Stimulated activated naive CD8-positive, alpha-beta T cell treated with anti-CD3 and anti-CD28 coated beads, Interleukin-15, Interleukin-2, amounts not matched to agents 100 U/mL and 50 U/mL, for 24 hours (primary cell): ENCODE measurements at regions not wholly inside any gene's neighbourhood (a gene's known extent, or its start where the extent isn't known, plus 50 kb on each side); places are given as distances from the start of the nearest gene placed in this dataset.
"Not testable (repeated sequence)": the region's sequence is repeated elsewhere in the genome, so short reads cannot be mapped to it uniquely, and the experiment has no call there.

Experiments
- ATAC-seq: fragments of 150-1000 bp; cut with Tn5 transposase; one replicate; pipeline ENCODE4 v1.10.0; 2021
- DNase-seq: peaks from one replicate; pipeline ENCODE4 v3.0.0; 2021

DNA sequence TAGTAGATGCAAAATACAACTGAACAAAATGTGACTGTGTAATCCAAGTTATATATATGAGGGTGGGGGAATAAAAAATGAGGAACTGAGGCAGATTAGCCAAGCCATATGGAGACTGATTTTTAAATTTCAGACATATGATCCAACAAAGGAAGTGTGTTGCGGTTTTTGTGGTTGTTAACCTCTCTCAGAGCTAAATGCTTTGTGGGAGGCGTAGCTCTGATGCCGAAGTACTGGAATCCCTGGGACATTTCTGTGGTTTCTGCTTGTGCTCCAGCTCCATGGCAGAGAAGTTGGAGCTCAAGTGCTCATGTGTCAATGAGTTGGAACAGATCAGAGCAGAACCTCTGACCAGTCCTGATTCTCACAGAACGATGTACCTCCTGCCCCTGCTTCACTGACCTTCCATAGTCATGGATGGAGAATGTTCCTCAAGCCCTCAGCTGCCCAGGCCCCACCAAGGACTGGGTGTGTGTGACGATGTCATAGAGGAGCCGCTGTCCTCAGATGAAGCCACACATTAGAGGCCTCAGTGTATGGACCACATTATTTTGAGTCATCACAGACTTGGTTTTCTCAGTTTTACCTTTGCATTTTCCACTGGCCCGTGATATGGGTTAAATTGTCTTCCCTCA, 107.6 kb downstream of the SOX1 start:
- DNase-seq (no peak), ATAC-seq (no peak)

DNA sequence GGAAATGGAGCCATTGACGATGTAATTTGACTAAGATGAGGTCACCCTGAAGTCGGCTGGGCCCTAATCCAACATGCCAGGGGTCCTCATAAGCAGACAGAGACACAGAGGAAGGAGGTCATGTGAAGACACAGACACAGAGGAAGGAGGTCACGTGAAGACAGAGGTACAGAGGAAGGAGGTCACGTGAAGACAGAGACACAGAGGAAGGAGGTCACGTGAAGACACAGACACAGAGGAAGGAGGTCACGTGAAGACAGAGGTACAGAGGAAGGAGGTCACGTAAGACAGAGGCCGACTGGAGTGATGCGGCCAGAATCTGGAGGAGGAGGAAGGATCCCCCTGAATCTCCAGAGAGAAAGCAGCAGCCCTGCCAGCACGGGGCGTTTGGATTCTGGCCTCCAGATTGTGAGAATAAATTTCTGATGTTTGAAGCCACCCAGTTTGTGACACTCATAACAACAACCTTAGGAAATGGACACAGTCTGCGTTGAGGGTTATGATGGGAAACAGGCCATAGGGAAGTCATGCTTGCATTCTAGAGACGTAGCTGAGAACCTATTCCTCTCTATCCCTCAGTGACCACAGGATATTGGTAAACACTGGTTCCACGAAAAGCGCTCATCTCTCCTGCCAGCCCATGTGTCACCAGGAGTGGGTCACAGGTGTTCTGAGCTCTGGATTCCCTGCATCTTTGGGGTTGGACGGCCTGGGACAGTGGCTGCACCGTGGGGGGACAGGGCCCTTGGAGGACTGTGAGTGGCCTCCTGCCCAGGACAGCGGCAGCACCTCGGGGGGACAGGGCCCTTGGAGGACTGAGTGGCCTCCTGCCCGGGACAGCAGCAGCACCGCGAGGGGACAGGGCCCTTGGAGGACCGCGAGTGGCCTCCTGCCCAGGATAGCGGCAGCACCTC, 108.5 kb downstream of the SOX1 start:
- DNase-seq, result no peak
- ATAC-seq, result no peak

DNA sequence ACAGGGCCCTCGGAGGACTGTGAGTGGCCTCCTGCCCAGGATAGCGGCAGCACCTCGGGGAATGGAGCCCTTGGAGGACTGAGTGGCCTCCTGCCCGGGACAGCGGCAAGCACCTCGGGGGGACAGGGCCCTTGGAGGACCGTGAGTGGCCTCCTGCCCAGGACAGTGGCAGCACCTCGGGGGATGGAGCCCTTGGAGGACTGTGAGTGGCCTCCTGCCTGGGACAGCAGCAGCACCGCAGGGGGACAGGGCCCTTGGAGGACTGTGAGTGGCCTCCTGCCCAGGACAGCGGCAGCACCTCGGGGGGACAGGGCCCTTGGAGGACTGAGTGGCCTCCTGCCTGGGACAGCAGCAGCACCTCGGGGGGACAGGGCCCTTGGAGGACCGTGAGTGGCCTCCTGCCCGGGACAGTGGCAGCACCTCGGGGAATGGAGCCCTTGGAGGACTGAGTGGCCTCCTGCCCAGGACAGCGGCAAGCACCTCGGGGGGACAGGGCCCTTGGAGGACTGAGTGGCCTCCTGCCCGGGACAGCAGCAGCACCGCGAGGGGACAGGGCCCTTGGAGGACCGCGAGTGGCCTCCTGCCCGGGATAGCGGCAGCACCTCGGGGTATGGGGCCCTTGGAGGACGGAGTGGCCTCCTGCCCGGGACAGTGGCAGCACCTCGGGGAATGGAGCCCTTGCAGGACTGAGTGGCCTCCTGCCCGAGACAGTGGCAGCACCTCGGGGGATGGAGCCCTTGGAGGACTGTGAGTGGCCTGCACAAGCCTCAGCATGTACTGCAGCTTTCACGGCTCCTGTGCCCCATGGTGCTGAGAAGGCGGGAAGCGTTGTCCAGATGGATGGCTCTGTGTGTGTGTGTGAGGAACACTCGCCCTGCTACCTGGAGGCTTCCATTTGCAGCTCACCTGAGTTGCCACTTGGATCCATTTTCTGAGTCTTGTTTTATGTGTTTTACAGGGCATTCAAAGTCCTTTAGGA, 109.5 kb downstream of the SOX1 start:
- ATAC-seq, DNase-seq: not testable (repeated sequence)

DNA sequence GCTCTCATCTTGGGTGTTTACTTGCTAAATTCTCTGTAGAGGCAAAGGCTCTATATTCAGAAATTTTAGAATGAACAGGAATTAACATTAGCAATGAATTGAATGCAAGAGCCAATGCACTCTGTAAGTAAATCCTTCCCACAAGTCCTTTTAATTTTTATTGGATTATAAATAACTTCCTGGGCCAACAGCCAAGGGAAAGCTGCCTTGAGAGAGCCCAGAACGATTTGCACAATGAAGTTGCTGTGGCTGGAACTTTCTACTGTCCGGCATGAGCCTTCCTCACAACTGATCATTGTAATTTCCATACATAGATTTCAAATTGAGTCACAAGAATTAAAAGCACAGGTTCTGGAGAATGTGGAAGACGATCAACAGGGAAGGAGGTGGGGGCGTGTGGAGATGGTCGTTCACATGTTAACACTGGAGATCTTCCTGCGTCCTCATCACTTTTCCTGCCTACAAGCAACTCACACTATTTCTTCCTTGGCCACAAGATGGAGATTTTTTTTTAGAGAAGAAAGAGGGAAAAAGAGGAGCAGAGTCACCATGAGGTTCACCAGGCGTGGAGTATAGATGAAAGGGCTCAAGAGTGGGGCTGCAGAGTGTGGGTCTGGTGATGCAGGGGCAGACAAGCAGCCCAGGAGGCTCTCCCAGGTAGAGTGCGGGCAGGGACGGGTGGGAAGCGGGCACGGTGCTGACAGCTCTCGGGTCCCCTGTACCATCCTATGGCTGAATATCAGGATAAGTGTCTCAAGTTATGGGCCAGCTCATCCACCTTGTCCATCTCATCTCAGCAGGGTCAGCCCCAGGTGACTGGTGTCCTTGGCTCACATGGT, 110.7 kb downstream of the SOX1 start:
- no peak for DNase-seq
- ATAC-seq, result no peak

DNA sequence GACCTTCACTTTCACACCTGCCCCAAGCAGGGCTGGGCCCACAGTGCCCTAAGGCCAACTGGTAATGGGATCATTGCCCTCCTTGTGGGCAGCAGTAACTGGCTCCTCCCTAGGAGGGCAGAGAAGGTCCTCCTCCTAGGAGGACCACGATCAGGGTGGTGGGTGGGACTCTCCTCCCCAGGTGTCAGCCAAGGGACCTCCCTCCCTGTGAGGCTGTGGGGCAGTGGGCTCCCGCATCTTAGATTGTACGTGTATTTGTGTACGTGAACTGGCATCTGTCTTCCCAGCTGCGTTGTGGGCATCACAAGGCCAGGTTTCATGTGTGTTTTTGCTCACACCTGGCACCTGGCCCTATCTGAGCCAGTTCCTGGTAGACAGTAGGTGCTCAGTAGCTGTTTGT, 111.8 kb downstream of the SOX1 start:
- DNase-seq (no peak), ATAC-seq (no peak)

DNA sequence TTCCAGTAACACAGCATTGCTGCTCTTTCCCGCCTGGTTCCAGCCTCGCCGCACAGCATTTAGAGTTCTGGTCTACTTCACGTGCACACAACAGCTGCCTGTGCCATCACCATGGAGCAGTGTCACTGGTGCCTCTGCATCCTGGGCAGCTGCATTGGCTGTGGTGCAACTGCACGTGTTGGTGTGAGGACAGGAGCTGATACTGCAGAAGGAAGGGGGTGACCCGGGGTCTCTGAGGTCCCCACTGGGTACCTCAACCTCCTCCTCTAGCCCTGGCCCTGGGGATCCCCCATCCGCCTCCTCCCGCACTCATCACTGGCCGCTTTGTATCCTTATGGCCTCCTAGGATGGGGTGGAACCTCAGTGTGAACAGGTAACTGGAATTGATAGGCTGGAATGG, 112.5 kb downstream of the SOX1 start:
- ATAC-seq (no peak), DNase-seq (no peak)

DNA sequence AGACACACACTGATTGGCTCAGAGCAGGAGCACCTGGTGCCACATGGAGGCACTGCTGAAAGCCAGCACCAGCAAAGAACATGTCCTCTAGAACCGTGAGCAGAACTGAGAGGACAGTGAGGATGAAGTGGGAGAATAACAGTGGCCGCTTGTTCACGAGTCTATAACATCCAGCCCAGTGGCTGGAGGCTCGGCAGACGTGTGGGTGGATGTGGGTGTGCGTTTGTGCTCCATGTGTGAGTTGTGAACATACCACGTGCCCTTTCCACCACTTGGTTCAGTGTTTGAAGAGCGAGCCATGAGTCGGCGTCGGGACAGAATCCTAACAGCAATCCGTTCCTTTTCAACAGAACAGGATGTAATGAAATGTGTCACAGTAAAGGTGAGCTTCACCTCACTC, 113.0 kb downstream of the SOX1 start:
- no peak for DNase-seq
- no peak for ATAC-seq

DNA sequence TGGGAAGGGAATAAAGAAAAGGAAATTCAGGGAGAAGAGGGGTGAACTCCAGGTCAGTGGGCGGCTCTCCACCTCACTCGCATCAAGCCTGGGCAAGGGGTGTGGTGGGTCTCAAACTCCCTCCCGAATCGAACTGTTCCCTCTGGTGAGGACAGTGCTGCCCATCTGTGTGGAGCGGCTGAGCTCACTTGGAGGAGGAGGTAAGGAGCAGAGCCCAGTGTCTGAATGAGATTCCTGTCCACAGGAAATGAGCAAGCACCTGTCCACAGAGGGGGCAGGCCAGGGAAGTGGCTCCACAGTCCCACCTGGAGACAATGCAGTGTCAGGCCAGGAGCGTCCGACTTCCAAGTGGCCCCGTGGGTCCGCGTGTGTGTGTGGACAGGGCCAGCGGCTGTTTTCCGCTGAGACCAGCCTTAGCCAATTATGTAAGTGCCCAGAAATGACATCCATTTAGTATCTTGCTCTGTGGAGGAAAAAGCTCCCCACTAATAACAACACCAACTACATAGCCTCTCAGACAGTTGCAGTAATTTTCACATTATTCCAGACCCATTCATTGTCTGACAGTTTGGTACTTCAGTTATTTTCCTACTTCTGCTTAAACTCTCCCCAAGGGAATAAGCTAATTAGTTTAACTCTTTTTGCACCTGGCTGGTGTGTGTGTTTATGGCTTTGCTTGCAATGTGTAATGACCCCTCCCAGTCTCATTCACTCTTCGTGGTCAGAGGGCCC, 114.6 kb downstream of the SOX1 start:
- ATAC-seq (no peak), DNase-seq (no peak)

DNA sequence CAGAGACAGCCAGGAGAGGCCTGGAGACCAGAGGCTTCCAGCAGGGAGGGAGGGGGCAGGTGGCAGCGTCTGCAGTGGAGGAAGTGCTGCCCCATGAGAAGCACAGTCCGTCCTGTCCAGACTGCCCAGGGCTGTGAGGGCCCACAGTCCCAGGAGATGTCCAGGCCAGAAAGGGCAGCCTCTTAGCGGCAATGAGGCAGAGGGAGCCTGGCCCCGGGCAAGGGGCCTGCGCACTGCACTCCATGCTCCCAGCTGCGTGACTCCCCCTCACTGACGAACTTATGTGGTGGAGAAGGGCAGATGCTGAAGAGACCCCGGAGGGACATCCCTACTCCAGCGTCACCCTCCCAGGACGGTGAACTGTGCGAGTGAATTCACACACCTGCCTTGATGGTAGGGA, 115.3 kb downstream of the SOX1 start:
- ATAC-seq (no peak), DNase-seq (no peak)

DNA sequence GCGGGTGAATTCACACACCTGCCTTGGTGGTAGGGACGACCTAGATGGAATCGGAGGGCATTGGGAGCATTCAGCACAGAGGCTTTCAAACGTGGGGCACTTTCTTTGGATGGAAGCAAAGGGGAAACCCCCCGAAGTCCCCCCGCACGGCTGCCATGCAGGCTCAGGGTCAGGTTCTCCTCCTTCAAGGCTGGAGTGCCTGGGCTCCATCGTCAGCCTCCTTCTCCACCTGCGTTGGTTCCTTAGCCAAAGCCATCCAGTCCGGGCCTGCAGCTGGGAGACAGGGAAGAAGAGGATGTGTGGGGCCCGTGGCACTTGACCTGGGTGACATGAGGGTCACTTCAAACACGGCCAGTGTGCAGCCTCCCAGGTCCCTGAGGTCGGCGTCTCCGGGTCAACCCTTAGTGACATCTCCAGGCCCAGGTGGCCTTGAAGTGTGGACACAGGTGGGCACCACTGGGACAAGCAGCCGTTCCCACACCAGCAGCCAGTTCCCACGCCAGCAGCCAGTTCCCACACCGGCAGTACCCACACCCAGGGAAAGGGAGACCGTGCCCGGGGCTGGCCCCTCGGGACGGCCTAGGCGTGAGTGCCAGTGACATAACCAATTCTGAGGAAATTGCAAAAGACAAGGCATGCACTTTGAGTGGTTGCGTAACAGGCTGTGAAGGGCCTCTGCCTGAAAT, 116.0 kb downstream of the SOX1 start:
- DNase-seq (no peak), ATAC-seq (no peak)

DNA sequence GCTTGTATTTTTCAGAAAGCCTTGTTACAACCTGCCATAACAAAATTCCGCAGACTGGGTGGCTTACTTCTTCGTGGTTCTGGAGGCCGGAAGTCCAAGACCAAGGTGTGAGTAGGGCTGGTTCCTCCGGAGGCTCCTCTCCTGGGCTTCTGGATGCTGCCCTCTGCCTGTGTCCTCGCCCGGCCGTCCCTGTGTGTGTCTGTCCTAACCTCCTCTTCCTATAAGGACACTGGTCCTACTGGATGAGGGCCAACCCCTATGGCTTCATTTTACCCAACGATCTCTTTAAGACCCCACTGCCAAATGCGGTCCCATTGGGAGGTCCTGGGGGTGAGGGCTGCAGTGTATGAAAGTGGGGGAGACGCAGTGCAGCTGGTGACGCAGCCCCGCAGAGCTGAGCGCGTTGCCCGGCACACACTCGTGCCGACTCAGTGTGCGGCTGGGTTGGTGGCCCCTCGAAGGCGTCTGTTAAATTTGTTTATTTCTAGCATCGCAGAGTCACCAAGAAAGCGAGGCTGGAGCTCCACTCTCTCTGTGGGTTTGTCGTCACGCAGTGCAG, 116.7 kb downstream of the SOX1 start:
- ATAC-seq, result no peak
- no peak for DNase-seq

DNA sequence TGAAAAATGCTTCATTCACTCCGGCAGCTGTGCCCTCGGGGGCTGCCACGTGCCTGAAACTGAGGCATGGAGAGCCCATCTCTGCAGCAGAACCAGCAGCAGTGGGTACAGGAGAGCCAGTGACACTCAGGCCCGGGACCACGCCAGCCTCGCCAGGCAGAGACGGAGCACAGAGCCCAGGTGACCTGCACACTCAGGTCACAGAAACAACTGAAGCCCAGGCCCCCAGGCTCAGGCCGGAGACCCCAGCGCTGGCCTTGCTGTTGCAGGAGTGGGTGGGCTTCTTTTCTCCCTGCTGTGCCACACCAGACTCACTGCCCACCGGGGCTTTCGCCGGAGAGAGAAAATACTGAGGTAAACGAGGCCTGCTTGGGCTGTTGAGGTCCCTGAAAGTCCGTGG, 117.3 kb downstream of the SOX1 start:
- ATAC-seq (no peak), DNase-seq (no peak)

DNA sequence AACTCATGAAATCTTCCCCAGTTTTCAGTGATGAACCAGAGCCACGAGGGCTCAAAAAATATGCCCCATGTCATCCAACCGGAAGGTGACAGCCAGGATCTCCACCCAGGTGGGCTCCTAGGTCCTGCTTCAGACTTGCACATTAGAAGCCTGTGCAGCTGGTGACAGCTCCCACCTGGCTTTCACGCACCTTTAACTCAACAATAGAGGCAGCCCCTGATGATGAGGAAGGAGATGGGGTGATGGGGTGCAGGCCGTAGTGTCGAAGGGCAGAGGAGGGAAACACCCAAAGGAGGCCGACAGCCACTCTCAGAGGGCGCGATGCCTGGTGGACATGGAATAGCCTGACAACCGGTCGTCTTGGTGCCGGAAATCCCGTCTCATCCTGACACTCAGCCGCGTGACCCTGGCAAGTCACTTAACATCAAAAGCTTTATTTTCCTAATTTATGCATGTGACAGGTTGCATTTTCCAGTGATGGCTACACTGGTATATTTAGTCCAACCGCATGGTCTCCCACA, 118.0 kb downstream of the SOX1 start:
- ATAC-seq (no peak), DNase-seq (no peak)

DNA sequence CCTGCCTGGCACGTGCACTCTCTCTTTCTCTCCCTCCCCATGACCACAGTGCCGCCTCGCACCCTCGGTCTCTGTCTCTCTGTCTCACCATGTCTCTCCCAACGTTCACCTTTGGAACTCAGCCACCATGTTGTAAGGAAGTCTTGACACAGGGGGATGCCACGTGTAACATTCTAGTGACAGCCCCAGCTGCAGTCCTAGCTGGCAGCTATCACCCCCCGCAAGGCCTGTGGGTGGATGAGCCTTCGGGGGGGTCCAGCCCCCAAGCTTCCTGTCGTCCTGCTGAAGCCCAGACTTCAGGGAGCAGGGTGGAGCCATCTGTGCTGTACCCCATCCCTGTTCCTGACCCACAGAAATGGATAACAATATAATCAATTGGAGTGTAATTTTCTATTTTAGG, 118.5 kb downstream of the SOX1 start:
- DNase-seq, result no peak
- no peak for ATAC-seq

DNA sequence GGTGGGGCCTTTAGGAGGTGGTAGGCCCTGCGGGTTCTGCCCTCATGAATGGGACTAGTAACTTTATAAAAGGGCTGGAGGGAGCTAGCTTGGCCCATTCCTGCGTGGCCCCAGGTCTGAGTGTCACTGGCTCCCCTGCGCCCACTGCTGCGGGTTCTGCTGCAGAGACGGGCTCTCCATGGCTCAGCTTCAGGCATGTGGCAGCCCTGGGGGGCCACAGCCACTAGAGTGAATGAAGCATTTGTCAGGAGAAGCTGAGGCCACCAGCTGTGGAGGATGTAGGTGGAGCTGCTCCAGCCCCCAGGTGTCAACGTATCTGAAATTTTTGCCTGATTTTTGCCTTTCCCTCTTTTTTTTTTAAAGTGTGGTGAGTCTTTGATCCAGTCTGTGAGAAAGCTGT, 119.1 kb downstream of the SOX1 start:
- DNase-seq, result no peak
- no peak for ATAC-seq

DNA sequence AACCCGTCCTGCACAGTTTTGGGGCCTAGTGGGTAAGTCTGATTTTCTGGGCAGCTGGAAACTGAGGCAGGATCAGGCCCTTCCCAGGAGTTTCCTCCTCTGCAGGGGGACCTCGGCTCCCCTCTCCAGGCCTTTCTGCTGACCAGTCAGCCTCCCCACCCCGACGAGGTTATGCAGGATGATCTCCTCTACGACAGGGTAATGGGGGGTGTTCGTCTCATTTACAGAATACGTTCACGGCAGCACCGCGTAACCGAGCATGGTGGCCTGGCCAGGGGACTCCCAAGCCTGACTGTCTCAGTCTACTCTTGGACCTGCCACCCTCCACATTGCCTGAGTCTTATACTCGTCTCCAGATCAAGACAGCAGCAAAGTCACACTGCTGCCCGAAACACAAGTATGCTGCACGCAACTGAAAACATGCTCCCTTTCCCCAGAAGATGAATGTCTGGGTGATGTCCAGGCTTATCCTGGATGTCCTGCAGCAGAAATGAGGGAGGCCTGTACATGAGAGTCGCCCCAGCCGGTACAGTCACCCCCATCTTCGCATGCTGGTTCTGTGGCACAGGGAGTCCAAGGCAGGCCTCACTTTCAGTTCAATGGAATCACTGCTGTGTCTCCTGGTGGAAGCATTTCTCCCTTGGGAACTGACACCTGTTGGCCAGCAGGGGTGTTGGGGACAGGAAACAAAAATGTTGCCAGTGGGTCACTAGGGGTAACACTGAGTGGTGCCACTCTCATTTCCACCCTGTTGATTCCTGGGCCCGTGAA, 120.8 kb downstream of the SOX1 start:
- ATAC-seq (no peak), DNase-seq (no peak)

DNA sequence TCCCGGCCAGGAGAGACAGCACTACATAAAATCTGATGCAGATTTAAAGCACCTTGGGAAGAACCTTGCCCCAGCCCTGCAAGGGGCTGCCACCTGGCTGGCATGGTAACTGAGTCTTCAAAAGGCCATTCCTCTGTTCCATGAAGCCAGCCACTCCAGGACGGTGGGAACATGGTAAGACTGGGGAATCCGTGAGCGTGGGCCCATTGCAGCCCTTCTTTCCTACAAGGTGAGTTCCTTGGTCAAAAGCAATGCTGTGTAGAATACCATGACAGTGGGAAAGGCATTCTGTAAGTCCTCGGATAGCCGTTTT, 121.3 kb downstream of the SOX1 start:
- ATAC-seq, result no peak
- no peak for DNase-seq

DNA sequence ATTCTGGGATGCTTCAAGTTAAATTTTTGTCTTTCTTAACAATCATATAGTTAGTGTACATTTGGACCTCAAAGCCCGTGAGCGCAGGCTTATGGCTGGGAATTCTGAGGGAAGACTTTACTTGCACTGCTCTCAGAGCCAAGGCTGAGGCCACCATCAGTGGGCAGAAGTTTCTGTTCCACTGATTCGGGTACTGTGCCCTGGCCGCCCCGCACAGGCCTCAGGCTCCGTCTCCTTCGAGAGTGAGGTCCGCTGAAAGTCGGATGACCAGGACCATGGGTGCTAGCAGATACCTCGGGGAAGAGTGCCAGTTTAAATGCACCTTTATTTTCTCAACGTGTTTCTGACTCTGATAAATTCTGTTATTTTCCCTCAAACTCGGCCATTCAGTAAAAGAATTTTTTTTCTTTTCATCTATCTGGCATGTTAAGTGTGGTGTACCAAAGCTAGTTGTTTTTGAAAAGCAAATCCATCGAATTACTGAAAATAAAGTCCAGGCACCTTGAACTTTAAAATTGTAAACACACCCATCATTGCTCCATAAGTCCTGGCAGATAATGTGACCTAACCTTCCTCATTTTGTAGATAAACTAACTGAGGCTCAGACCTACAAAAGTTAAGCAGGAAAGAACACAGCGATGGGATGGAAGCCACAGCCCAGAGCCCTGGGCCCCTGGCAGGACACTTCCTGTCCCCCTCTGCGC, 126.7 kb downstream of the SOX1 start:
- no peak for DNase-seq
- no peak for ATAC-seq

DNA sequence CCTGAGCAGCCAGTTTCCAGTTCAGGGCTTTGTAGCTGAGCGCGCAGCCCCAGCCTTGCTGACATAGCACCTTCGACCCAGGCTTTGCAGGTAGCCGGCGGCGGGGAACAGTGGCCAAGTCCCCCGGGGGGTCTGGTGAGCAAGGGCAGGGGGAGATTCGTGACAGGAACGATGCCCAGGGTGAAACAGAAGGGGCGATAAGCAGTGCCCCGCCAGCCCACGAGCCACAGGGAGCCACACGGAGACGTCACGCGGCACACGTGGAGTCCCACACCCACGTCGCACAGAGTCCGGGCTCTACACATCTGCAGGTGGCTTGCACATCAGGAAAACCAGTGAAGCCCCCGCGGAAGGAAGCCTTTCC, 127.2 kb downstream of the SOX1 start:
- DNase-seq (no peak), ATAC-seq (no peak)
